GM18870 (cell line): ENCODE measurements at regions not wholly inside any gene's neighbourhood (a gene's known extent, or its start where the extent isn't known, plus 50 kb on each side); places are given as distances from the start of the nearest gene placed in this dataset.

Source experiments
- ATAC-seq: cut with Tn5 transposase; IDR thresholded peaks from one replicate; pipeline ENCODE4 v1.9.1; 2021; ENCODE audit warnings: moderate library complexity; ENCODE audit not compliant: unreplicated experiment

DNA sequence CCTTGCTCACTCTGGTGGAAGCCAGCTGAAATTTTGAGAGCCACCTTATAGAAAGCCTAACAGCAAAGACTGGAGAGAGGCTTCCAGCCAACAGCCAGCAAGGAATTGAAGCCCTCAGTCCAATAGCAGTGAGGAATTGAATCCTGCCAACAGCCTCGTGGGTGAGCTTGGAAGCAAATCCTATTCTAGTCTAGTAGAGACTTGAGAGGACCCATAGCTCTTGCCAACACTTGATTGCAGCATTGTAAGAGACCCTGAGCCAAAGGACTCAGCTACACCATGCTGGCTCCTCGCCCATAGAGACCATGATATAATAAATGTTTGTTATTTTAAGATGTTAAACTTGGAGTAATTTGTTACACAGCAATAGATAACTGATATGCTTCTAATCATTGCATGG lies 403.0 kb upstream of the TNP1 start:
- no peak for ATAC-seq

DNA sequence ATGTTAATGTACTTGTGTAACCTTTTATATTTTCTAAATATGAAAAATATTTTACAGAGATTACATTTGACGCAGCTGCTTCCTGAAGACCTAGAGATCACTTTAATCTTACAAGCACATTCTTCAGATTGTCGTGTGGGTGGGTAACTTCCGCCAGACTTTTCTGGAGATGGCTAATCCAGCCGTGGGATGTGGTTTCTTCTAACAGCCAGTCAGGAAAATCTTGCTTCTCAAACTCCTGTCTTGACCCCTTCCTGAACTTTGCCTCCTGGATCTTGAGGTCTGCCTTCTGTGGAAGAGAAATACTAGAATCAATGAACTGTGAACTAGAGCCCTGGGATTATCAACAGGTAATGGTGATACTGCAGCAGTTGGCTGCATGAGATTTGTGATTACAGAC lies 401.6 kb upstream of the TNP1 start:
- no peak for ATAC-seq

DNA sequence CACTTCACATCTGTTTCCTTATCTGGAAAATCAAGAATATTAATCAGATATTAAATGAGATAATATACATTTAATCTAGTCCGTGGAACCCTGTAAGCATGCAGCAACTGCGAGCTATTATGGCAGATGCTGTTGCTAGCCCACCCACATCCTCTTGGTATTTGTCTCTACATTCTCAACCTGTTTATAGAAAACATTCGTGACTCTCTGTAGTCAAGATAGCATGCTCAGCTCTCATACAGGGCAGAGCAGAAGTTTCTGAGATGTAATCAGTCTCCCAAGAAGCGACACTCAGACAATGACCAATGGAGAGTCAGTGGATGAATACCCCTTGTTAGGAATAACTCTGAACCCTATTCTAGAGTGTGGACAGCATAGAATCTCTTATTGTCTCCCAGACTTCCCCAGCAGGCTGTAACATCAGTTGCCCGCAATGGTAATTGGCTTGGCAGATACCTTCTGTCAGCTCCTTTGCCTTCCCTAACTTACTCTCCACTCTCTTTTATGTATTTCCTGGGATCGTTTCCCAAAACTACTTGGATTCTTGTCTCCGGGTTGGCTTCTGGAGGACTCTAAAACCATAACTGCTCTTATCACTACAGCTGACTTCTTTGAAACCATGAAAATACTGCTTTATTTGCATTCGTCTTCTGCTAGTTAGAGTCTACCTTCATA lies 400.7 kb upstream of the TNP1 start:
- no peak for ATAC-seq

DNA sequence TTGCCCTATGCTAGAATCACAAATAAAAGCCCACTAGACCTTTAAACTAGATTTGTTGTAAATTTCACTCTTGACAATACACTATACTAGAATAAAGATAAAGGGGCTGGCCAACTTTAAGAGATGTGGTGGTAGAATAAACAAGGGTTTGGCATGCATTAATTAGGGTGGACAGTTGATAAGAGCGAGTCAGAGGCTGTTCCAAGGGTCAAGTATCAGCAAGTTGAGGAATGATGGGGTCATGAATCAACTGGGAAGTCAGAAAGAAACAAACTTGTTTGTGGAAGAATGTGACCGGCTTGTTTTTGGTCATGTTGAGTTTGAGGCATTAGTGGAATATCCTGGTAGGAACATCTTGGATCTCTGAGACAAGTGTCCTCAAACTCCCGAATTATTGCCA lies 398.3 kb upstream of the TNP1 start:
- ATAC-seq: no peak

DNA sequence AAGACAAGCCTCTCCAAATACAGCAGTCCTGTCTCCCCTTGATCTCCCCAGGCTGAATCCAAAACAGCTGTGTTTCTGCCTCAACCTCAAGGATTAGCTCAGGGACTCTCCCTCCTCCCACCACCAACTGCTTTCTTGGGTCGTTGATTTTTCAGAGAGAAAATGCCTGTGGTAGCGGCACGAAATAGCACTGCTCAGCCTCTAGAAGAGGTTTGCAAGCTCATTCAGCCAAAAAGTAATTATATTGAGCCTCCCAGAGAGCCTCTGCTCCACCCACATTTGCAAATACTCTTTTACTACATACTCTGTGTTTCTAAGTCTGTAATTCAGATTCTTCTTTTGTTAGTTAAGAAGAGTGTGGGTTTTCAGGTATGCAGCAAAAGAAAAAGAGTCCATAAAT lies 396.4 kb upstream of the TNP1 start:
- ATAC-seq: no peak

DNA sequence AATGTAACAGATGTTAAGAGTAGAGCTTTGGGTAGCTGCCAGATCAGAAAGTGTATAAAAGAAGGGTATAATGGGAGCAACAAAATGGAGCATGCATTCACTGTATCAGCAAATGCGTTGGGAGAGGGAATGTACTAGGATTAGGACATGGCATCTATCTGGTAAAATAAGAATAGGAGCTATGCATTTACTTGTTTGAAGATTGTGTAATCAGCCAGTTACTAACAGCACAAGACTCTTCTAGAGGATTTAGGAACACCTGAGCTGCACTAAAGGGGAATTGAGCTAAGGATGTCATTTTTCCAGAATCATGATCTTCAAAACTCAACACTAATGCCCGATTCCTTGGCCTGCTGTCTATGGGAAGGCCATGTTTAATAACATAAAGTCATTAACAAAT lies 394.2 kb upstream of the TNP1 start:
- ATAC-seq: no peak

DNA sequence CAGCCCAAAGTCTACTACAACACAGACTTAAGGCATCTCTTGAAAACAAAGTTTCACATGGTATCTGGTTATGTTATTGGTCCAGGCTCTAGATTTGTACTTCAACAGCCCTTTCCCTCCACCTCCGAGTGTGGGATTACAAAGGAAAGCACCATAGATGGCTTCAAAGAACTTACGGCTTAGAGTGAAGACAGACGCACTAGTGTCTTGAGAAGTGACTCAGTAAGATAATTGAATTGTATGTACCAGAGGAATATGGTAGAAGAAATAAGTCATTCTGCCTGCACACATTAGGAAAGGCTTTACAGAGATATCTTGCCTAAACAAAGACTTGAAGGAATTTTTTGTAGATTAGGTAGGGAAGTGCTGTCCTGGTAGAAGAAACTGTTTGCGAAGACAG lies 392.3 kb upstream of the TNP1 start:
- ATAC-seq: no peak

DNA sequence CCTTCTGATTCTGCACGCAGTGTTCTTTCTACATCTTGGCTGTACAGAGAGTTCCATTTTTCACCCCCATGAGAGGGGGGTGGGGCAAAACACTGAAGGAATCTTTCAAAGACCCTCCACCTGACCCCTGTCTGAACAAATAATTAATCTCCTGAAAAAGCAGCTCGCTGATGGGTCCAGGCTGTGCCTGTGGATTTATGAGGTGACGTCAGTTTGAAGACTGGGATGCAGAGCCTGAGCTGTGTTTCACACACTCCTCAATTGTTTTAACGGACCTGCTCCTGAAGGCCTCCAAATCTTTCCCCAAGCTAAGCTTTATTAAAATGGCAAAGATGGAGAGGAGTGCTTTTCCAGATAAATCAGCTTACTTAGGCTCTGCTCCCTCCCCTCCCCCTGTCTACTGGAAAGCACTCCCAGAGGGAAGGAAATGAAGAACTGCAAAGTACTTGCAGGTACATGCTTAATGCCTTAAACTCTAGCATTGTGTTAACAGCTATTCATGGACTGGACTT lies 390.2 kb upstream of the TNP1 start:
- ATAC-seq: no peak

DNA sequence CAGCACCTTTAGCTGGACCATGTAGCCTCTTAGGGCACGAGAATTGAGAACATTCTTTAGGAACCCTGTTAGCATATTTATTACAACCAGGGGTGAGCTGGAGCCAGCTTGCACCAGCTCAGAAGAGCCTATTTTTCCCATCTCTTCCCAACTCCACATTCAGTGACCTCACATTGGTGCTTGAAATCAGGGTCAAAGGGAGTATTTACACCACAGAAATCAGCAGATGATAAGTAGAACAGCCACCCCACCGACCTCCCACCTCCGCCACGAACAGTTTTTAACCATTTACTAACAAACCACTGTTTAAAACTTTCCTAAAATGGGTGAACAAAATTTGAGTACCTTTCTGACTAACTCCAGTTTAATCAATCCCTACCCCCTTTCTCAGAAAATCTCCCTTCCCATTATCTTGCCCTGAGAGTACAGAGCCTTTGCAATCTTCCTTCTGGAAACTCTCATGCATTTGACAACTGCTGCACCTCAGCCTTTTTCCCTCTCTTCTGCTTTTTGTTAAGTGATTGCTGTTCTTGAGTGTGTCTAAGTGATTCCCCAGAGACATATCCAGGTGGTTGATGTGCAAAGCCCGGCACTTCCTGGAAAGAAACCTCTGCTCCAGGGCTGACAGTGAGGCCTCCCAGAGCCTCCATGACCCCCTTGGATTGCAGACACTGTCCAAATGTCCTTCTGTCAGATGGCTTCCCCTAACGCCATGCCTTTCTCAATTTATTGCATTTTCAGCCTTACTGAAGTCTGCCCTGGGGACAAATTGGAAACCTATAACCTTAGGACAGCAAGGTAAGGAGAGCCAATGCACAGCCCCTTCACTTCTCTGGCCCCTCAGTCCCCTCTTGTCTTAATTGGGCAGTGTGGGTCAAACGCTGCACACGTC lies 389.5 kb upstream of the TNP1 start:
- no peak for ATAC-seq

DNA sequence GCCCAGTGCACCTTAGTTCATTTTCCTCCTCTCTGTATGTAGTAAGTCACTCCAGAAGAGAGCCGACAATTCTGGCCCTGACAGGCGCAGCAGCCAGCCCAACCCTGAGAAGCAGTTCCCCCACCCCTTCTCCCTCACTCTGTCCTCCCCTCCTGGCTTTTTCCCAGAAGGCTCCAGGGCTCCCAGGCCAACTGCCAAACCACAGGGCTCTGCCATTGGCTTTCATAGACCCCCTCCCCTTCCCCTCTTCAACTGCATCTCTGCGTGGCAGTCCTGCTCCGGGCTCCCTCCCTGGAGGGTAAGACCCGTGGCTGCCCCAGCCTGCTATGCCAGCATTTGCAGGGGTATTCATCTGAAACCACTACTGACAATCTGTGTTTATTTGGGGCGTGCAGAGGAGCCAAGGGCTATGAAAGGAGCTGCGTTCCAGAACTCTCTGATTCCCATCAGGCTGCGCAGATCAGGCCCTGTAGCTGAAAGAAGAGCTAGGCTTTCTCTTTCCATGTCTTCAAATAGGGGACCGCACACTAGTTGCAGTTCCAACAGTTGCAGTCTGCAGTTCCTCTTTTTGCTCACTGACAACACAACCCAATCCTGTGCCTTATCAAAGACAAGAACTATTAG lies 388.6 kb upstream of the TNP1 start:
- peak; percentile 93 for ATAC-seq

DNA sequence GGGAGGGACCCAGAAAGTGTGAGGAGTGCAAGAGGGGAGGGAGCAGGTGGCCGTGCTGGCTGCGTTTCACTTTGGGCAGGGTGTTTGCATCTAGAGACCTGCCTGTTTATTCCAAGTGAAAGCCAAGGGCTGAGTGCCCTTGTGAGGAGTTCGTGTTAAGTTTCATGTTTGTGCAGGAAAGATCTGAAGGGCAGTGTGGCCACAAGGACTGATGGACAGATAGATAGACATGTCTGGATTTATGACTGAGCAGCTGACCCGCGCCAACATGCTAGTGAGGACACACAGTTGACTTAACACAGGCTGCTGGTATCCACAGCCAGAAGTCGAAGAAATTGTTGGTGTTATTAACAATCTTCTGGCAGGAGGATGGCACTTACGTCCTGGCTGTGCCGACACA lies 387.6 kb upstream of the TNP1 start:
- ATAC-seq: no peak

DNA sequence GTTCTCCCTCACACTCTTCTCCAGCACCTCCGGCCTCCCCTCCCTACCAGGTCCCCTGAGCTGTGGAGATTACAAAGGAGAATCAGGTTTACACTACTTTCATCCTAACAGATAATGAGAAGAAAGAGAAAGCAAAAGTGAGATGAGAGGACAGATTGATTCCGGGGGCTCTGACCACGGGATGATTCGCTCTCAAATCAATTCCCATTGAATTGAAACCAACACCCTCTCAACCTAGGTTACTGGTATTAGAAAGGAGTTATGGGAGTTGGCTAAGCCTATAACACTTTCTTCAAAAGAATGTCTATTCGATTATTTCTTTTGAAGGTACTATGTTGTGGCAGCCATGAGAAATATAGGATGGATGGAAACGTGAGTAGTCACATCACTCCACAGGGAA lies 386.2 kb upstream of the TNP1 start:
- ATAC-seq: no peak

DNA sequence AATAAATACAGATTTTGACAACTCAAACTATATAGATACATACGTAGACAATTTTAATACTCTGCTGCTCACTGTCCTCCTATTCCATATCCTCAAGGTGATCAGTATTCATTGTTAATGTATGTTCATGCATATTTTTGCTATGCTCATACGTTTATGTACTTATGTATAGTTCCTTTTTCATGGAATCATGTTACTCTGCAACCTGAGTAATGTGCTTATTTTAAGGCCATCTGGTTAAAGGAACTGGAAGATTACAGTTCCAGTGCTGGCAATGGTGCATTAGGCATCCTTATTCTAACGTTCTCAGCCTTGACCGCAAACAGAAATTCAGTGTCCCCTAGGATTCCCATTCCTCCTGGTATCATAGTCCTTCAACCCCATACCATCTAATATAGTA lies 385.0 kb upstream of the TNP1 start:
- ATAC-seq: no peak

DNA sequence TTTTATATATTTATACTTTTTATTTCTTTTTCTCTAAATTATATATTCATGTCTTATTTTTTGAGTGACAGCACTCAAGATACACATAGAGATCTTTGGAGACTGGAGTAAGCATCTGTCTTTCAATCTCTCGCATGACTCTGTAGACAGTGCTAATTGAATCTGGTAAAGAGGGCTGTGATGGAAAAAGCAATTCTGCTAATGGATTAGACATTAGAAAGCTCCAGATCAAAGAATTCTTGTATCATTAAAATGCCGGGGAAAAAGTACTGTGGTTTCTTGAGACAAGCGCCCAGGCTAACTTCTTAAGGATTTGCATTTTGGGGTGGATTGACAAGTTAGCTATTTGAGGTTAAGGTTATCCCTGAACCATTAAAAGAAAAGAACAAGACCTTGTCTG lies 383.1 kb upstream of the TNP1 start:
- ATAC-seq: no peak

DNA sequence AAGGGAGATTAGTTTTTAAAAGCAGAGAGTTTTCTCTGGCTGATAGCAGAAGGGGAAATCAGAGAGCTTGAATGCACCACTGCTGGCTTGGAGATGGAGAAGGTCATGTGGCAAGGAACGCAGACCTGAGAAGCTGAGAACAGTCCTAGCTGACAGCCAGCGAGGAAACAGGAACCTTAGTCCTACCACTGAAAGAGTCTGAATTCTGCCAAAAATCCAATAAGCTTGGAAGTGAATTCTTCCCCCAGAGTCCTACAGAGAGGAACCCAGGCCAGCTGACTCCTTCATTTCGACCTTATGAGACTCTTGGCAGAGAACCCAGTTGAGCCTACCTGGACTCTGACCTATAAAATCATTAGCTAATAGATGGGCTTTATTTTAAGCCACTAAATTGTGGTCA lies 371.9 kb upstream of the TNP1 start:
- ATAC-seq: no peak

DNA sequence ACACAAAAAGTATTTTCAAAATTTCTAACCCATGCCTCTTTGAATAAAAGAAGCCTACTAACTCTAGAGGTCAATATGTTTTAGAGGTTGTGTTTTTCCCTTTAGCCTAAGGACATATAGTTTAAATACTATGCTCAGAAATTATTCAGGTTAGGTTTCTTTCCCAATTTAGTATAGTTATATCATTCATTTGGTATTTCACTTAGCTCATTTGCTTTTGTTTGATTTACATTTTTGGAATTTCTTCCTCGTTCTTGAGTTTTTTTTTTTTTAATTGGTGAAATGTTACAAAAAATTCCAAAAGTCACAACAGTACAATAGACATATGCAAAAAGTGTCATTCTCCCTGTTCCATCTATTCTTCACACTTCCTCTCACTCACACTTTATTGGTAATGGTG lies 371.3 kb upstream of the TNP1 start:
- ATAC-seq: no peak

DNA sequence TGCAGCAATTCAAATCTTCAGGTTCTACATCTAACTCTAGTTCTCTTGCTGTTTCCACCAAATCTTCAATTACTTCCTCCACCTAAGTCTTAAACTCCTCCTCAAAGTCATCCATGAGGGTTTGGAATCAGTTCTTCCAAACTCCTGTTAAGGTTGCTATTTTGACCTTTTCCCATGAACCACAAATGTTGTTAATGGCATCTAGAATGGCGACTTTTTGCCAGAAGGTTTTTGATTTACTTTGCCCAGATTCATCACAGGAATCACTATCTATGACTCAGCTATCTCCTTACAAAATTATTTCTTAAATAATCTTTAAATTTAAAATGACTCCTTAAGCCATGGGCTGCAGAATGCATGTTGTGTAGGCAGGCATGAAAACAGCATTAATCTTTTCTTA lies 368.9 kb upstream of the TNP1 start:
- ATAC-seq: no peak

DNA sequence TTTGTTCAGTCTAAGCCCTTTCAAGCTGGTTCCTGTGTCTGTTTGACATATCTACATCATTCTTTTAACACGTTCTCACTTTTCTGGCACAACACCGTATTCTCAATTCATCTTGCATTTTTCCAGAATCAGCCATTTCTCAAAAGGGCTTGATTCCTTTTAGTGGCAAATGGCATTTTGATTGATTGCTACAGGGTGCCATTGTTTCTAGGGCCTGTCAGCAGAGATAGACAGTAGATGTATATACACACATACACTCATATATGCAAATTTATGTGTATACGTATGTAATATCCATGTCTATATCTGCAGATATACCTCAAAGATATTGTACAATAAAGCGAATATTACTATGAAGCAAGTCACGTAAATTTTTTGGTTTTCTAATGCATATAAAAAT lies 367.9 kb upstream of the TNP1 start:
- no peak for ATAC-seq

DNA sequence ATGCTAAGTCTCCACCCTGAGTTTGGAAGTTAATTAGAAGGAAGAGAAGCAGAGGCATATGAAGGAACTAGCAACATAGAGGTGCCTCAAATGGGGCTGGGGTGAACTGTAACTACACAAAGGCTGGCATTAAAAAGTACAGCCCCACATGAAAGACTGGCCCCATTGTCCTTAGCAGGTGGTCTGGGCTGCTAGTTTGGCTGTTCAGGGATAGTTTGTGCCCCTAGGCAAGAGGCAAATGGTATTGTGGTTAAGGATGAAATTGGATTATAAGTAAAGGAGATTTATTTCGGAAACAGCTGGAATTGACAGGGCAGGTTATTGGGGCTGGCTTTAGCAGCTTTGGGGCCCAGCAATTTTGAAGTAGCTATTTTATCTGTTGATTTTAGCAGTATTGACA lies 365.7 kb upstream of the TNP1 start:
- no peak for ATAC-seq

DNA sequence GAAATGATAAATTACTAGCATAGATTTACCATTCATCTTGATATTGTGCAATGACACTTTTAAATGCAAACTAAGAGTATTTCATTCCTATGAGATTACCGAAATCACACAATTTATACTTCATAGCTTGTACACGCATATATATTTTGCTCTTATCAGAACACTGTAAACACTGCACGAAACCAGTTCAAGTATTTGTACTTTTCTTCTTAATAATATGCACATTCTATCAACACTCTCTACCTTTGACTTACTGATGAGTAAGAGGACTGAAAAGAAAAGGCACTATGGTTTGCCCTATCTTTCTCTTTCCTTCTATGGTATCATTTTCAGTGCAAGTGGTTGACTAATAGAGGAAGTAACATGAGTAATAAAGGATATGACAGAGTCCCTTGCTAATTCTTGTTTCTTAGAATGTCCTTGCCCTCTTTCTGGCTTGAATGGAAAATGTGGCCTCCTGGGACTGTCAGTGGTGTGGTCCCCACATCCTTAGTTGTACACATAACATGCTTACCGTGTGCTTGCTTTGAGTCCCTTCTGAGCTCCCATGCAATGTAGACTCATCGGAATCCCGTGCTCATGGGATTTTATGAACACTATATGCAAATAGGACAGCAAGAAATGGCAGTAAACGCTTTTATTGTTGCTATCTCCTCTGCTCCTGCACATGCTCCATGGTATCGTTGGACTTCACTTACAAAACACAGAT lies 363.5 kb upstream of the TNP1 start:
- peak; percentile 87 for ATAC-seq

DNA sequence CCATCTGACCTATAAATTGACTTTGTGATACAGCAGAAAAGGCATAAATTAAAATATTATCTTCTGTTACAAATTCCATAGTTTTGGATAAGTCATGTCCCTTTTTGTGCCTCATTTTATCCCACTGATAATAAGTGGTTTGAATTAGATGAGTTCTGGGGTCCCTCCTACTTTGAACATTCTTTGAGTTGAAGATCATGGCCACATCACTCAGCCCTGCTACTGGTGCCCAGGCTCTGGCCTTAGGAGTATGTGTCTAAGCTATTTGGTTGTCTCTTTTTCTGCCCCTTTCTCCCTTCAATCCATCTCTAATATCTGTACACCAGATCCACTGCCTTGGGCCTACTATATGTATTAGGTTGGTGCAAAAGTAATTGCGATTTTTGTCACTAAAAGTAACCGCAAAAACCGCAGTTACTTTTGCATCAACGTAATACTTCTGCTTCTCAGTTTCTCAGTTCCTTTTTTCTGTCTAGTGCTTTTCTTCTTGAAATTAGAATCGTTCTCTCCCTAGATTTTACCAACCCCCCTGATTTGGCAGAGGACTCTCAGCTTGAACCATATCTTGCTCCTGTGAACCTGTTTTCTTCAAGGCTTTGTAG lies 362.5 kb upstream of the TNP1 start:
- peak; percentile 41 for ATAC-seq
